ENCODE measurements at regions not wholly inside any gene's neighbourhood (a gene's known extent, or its start where the extent isn't known, plus 50 kb on each side); places are given as distances from the start of the nearest gene placed in this dataset.

GRCh38 chr2:19630921-19631320 is 270.9 kb downstream of the TTC32 start:
- TF ChIP-seq SIX5 (IDR thresholded peaks at IDR 0.05; ENCODE audit: low read depth, low read length, severe bottlenecking) (no peak), BHLHE40 (IDR thresholded peaks at IDR 0.05; ENCODE audit: borderline replicate concordance in 1 of 2, low read depth in 2 of 2, low read length in 1 of 2) (no peak), ATF2 (IDR thresholded peaks at IDR 0.05; ENCODE audit: low read length) (no peak), SUZ12 (IDR thresholded peaks at IDR 0.05; ENCODE audit: unreplicated experiment) (no peak), JUNB (IDR thresholded peaks at IDR 0.05) (no peak), CTCF (IDR thresholded peaks at IDR 0.05 in 2 of 3, conservative IDR thresholded peaks at IDR 0.05 in 1 of 3; ENCODE audit: control insufficient read depth in 2 of 3, extremely low read depth in 1 of 3, insufficient read depth in 1 of 3, low read depth in 3 of 3, low read length in 3 of 3) (no peak), NR2C1 (IDR thresholded peaks at IDR 0.05) (no peak), MXI1 (IDR thresholded peaks at IDR 0.05; ENCODE audit: low read depth, low read length) (no peak), POLR2AphosphoS5 (IDR thresholded peaks at IDR 0.05; ENCODE audit: low read length) (no peak), NR2C2 (IDR thresholded peaks at IDR 0.05; ENCODE audit: borderline replicate concordance, control insufficient read depth, insufficient read length, low read depth) (no peak), HDAC2 (IDR thresholded peaks at IDR 0.05) (no peak), POLR2A (IDR thresholded peaks at IDR 0.05; ENCODE audit: low read depth, low read length) (no peak)

Measured in GM12878 (cell line).